Vagina (tissue), 2 donors: ENCODE measurements at regions not wholly inside any gene's neighbourhood (a gene's known extent, or its start where the extent isn't known, plus 50 kb on each side); places are given as distances from the start of the nearest gene placed in this dataset.

Experiments used
- CTCF ChIP-seq, 3 experiments: fragments of 450-650 bp in 2 of 3; fragments of 200-600 bp in 1 of 3; sonication (generic) in 1 of 3; IDR thresholded peaks; one replicate each; pipeline ENCODE4 v1.5.1; 2017 to 2019; ENCODE audit warnings: antibody characterized with exemption in 3 of 3, mild to moderate bottlenecking in 2 of 3, moderate library complexity in 2 of 3
- POLR2AphosphoS5 ChIP-seq, 2 donors: sonication (generic); formaldehyde crosslinking; IDR thresholded peaks; one replicate each; pipeline ENCODE4 v1.9.0; 2017; ENCODE audit warnings: antibody characterized with exemption in 2 of 2, mild to moderate bottlenecking in 2 of 2, low read depth in 1 of 2; ENCODE audit not compliant: insufficient read depth in 1 of 2

DNA sequence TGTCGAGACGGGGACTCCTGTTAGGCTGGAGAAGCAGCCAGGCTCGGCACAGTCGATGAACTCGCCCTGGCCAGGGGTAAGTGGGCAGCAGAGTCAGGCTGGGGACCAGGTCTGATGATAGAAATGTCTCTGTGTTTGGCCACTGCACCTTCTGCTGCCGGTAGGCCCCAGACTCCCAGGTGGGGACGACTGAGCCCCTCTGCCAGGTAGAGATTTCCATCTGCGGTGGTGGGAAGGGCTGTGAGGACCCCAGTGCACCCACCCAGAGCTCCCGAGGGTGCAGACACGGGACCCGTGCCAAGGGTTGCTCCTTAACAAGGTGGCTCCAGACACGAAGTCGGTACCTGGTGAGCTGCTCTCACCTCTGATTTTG lies 862.5 kb downstream of the TBC1D22A start:
- TF ChIP-seq CTCF (IDR thresholded peaks at IDR 0.05) (no peak), POLR2AphosphoS5 (IDR thresholded peaks at IDR 0.05; ENCODE audit: insufficient read depth in 1 of 2, low read depth in 1 of 2) (no peak)
